ENCODE measurements at regions not wholly inside any gene's neighbourhood (a gene's known extent, or its start where the extent isn't known, plus 50 kb on each side); places are given as distances from the start of the nearest gene placed in this dataset.

DNA sequence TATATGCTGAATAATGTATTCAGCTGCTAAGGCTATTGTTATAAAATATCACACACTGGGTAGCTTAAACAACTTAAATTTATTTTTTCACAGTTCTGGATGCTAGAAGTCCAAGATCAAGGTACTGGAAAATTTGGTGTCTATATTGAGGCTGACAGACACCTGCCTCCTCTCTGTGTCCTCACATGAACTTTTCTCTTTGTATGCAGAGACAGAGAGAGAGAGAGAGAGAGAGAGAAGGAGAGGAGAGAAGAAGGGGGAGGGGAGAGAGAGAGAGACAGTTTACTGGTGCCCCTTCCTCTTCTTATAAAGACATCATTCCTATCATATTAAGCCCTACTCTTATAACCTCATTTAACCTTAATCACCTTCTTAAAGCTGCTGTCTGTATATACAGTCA is 320.1 kb upstream of the THBS1 start:
- H3K27ac ChIP-seq (ENCODE audit: insufficient read depth, low read depth, low read length): peak overlapping the region; percentile 95
- intact Hi-C loops (cut with micrococcal nuclease) (loop anchor here (1.0 kb wide), 5 partner anchors 9 to 320 kb away; no protein-coding TSS in a partner anchor), dilution Hi-C loops (cut with MboI; ENCODE audit: extremely low pct_ligation_motif_present, low sequenced_read_pairs) (no loop called here)
- H3K9me3 ChIP-seq (replicated peaks; ENCODE audit: control insufficient read depth, insufficient read depth, low read length): no peaks in the 10 kb centered on the region
- no peaks in the 10 kb centered on the region for H3K36me3 ChIP-seq (ENCODE audit: control insufficient read depth in 2 of 2, extremely low read depth in 1 of 2, insufficient read depth in 2 of 2, low read length in 2 of 2)
- H2AFZ ChIP-seq (ENCODE audit: low read depth, low read length): no peak overlapping the region
- H3K4me3 ChIP-seq (replicated peaks in 1 of 3; ENCODE audit: insufficient read depth in 1 of 3, low read depth in 1 of 3, low read length in 3 of 3): no peak overlapping the region
- peak overlapping the region; percentile 68 for H3K9ac ChIP-seq (replicated peaks; ENCODE audit: extremely low read depth, insufficient read depth, low read length)
- H3K9me1 ChIP-seq (replicated peaks; ENCODE audit: control insufficient read depth, extremely low read depth, insufficient read depth, low read length): no peaks in the 10 kb centered on the region
- ChIA-PET POLR2A (interaction anchor here (0.9 to 3.2 kb wide), 8 partner anchors 11 to 432 kb away, joined by 3 to 33 read pairs (median 7); partner anchors contain the start of gene THBS1), CTCF (interaction anchor here (0.8 to 2.8 kb wide), 13 partner anchors 10 to 553 kb away, joined by 3 to 12 read pairs (median 4); partner anchors contain the start of gene THBS1)
- DNase-seq (ENCODE audit: low read depth, low spot score): no peak
- H3K4me1 ChIP-seq (ENCODE audit: control insufficient read depth, extremely low read depth, insufficient read depth, low read length): peaks cover 36% of the 10 kb centered on the region
- no TSS peak for BruUV-seq (replicated peaks)
- H3K4me2 ChIP-seq (ENCODE audit: insufficient read depth, low read length): peak overlapping the region; percentile 49
- no peaks in the 10 kb centered on the region for H3K79me2 ChIP-seq (ENCODE audit: control insufficient read depth, insufficient read depth, low read length)
- TF ChIP-seq GATA2 (IDR thresholded peaks at IDR 0.05; ENCODE audit: insufficient read depth, insufficient read length, low read depth, low read length): no peak
- no peak for TF ChIP-seq FOS (IDR thresholded peaks at IDR 0.05; ENCODE audit: borderline replicate concordance, insufficient read depth, low read length)
- no peak for TF ChIP-seq POLR2AphosphoS5 (IDR thresholded peaks at IDR 0.05; ENCODE audit: insufficient read depth, low read depth, low read length)
- TF ChIP-seq EZH2 (IDR thresholded peaks at IDR 0.05; ENCODE audit: borderline replicate concordance, low read depth, low read length, severe bottlenecking): no peak
- TF ChIP-seq, protein P1, sequence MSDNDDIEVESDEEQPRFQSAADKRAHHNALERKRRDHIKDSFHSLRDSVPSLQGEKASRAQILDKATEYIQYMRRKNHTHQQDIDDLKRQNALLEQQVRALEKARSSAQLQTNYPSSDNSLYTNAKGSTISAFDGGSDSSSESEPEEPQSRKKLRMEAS (IDR thresholded peaks at IDR 0.05; ENCODE audit: insufficient read depth, insufficient read length): no peak
- TF ChIP-seq, protein P2, sequence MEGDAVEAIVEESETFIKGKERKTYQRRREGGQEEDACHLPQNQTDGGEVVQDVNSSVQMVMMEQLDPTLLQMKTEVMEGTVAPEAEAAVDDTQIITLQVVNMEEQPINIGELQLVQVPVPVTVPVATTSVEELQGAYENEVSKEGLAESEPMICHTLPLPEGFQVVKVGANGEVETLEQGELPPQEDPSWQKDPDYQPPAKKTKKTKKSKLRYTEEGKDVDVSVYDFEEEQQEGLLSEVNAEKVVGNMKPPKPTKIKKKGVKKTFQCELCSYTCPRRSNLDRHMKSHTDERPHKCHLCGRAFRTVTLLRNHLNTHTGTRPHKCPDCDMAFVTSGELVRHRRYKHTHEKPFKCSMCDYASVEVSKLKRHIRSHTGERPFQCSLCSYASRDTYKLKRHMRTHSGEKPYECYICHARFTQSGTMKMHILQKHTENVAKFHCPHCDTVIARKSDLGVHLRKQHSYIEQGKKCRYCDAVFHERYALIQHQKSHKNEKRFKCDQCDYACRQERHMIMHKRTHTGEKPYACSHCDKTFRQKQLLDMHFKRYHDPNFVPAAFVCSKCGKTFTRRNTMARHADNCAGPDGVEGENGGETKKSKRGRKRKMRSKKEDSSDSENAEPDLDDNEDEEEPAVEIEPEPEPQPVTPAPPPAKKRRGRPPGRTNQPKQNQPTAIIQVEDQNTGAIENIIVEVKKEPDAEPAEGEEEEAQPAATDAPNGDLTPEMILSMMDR (IDR thresholded peaks at IDR 0.05; ENCODE audit: extremely low read depth in 1 of 2, insufficient read depth in 1 of 2, low read depth in 1 of 2, low read length in 2 of 2): no peak
- no peak for TF ChIP-seq JUN (IDR thresholded peaks at IDR 0.05; ENCODE audit: borderline replicate concordance, insufficient read depth, insufficient read length, low read depth)
- TF ChIP-seq MYC (IDR thresholded peaks at IDR 0.05; ENCODE audit: low read depth, low read length): no peak
- no peak for TF ChIP-seq POLR2A (IDR thresholded peaks at IDR 0.05; ENCODE audit: low read depth, low read length)
- H3K27me3 ChIP-seq (ENCODE audit: control insufficient read depth in 2 of 2, insufficient read depth in 2 of 2, low read length in 2 of 2): no peaks in the 10 kb centered on the region
- no peaks in the 10 kb centered on the region for H4K20me1 ChIP-seq (replicated peaks; ENCODE audit: control insufficient read depth, extremely low read depth, insufficient read depth, low read length)
- no peak for FAIRE-seq

All from endothelial cell of umbilical vein (primary cell).